IMR-90 (cell line): ENCODE measurements at regions not wholly inside any gene's neighbourhood (a gene's known extent, or its start where the extent isn't known, plus 50 kb on each side); places are given as distances from the start of the nearest gene placed in this dataset.

ENCODE experiments used
- CEBPB ChIP-seq: IDR thresholded peaks from 2 replicates; pipeline ENCODE4 v1.6.1; 2012; ENCODE audit warnings: low read depth, low read length, improper control_type of control experiment
- CHD1 ChIP-seq: IDR thresholded peaks from 2 replicates; pipeline ENCODE4 v1.6.1; 2012; ENCODE audit warnings: low read depth, low read length, improper control_type of control experiment
- CTCF ChIP-seq: conservative IDR thresholded peaks from 2 replicates; pipeline ENCODE4 v1.5.1; 2012; ENCODE audit warnings: mild to moderate bottlenecking, low read depth, low read length, improper control_type of control experiment
- MAFK ChIP-seq: IDR thresholded peaks from 2 replicates; pipeline ENCODE4 v1.6.1; 2012; ENCODE audit warnings: low read depth, low read length, improper control_type of control experiment
- POLR2A ChIP-seq: IDR thresholded peaks from 2 replicates; pipeline ENCODE4 v1.6.1; 2012; ENCODE audit warnings: mild to moderate bottlenecking, low read depth, low read length
- RAD21 ChIP-seq: IDR thresholded peaks from 2 replicates; pipeline ENCODE4 v1.6.1; 2012; ENCODE audit warnings: low read length, improper control_type of control experiment
- RCOR1 ChIP-seq: IDR thresholded peaks from 2 replicates; pipeline ENCODE4 v1.6.1; 2012; ENCODE audit warnings: mild to moderate bottlenecking, low read length, improper control_type of control experiment; ENCODE audit not compliant: insufficient replicate concordance
- RFX5 ChIP-seq: IDR thresholded peaks from 2 replicates; pipeline ENCODE4 v1.8.0; 2012; ENCODE audit warnings: low read depth, mild to moderate bottlenecking, low read length, moderate library complexity
- SMC3 ChIP-seq: fragments of 150-350 bp; IDR thresholded peaks from 2 replicates; pipeline ENCODE4 v1.6.1; 2016; ENCODE audit warnings: low read depth, mild to moderate bottlenecking, antibody characterized with exemption, low read length, moderate library complexity
- USF2 ChIP-seq: fragments of 150-350 bp; IDR thresholded peaks from 2 replicates; pipeline ENCODE4 v1.6.1; 2017; ENCODE audit warnings: mild to moderate bottlenecking, antibody characterized with exemption, low read length, low read depth
- TF ChIP-seq, protein P1 (sequence below): fragments of 150-350 bp; IDR thresholded peaks from 2 replicates; pipeline ENCODE4 v1.6.1; 2016; ENCODE audit warnings: low read depth, mild to moderate bottlenecking, low read length, moderate library complexity, borderline replicate concordance

DNA sequence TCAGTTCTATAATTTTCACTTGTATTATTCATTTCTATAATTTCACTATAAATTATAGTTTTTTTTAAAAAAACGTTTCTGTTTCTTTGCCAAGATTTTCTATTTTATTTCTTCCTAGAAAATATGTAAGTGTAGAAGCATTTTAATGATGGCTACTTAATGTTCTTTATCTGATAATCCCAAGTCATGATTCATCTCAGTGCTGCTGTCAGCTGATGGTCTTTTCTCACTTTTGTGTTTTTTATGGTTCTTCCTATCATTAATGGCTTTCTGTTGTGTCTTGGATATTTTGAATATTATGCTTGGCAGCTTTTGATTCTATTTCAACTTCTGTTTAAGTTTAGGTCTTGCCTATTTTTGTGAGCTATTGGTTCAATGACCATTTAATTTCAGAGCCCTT is 268.6 kb downstream of the BAMBI start:
- no peak for TF ChIP-seq CTCF
- no peak for TF ChIP-seq RAD21
- no peak for TF ChIP-seq USF2
- no peak for TF ChIP-seq POLR2A
- TF ChIP-seq CEBPB: no peak
- no peak for TF ChIP-seq RCOR1
- no peak for TF ChIP-seq RFX5
- TF ChIP-seq SMC3: no peak
- TF ChIP-seq CHD1: no peak
- TF ChIP-seq, protein P1, sequence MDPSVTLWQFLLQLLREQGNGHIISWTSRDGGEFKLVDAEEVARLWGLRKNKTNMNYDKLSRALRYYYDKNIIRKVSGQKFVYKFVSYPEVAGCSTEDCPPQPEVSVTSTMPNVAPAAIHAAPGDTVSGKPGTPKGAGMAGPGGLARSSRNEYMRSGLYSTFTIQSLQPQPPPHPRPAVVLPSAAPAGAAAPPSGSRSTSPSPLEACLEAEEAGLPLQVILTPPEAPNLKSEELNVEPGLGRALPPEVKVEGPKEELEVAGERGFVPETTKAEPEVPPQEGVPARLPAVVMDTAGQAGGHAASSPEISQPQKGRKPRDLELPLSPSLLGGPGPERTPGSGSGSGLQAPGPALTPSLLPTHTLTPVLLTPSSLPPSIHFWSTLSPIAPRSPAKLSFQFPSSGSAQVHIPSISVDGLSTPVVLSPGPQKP: no peak
- TF ChIP-seq MAFK: no peak
